ENCODE measurements at regions not wholly inside any gene's neighbourhood (a gene's known extent, or its start where the extent isn't known, plus 50 kb on each side); places are given as distances from the start of the nearest gene placed in this dataset.

DNA sequence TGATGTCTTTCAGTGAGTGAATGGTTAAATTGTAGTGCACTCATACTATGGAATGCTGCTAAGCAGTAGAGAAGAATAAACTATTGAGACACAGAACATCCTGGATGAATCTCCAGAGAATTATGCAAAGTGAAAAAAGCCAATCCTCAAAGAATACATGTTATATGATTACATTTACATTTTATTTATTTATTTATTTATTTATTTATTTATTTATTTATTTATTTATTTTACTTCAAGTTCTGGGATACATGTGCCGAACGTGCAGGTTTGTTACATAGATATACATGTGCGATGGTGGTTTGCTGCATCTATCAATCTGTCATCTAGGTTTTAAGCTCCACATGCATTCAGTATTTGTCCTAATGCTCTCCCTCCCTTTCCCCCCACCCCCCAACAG lies 175.8 kb upstream of the VGLL2 start:
- no peaks in the 10 kb centered on the region for H3K9me3 Mint-ChIP-seq (ENCODE audit: insufficient read depth)
- ChIA-PET POLR2A (no interaction called here), CTCF (no interaction called here)
- no peaks in the 10 kb centered on the region for H3K27me3 Mint-ChIP-seq (ENCODE audit: low read depth)
- H3K4me1 Mint-ChIP-seq (ENCODE audit: low read depth) = no peaks in the 10 kb centered on the region
- ATAC-seq = no peak
- no peak overlapping the region for H3K4me3 Mint-ChIP-seq
- H3K27ac Mint-ChIP-seq = no peak overlapping the region
- DNase-seq = no peak
- H3K36me3 Mint-ChIP-seq (ENCODE audit: low read depth) = no peaks in the 10 kb centered on the region

GRCh38 chr6:117110146-117110545 lies 155.2 kb upstream of the VGLL2 start:
- H3K27me3 Mint-ChIP-seq (ENCODE audit: low read depth) = no peaks in the 10 kb centered on the region
- CTCF ChIA-PET = no interaction called here
- DNase-seq (no peak), ATAC-seq (no peak)
- no peaks in the 10 kb centered on the region for H3K36me3 Mint-ChIP-seq (ENCODE audit: low read depth)
- H3K4me1 Mint-ChIP-seq (ENCODE audit: low read depth) = no peaks in the 10 kb centered on the region
- H3K9me3 Mint-ChIP-seq (ENCODE audit: insufficient read depth) = no peaks in the 10 kb centered on the region
- POLR2A ChIA-PET = interaction anchor here (0.7 kb wide), 1 partner anchor 11 kb away, joined by 3 read pairs; no protein-coding TSS in a partner anchor
- no peak overlapping the region for H3K27ac Mint-ChIP-seq
- H3K4me3 Mint-ChIP-seq = no peak overlapping the region

- ChIA-PET POLR2A (no interaction called here), CTCF (no interaction called here)
- Mint-ChIP-seq H3K4me3 (no peak overlapping the region), H3K36me3 (ENCODE audit: low read depth) (no peaks in the 10 kb centered on the region), H3K4me1 (ENCODE audit: low read depth) (no peaks in the 10 kb centered on the region), H3K27ac (no peak overlapping the region), H3K9me3 (ENCODE audit: insufficient read depth) (no peaks in the 10 kb centered on the region), H3K27me3 (ENCODE audit: low read depth) (no peaks in the 10 kb centered on the region)
- no peak for DNase-seq
- ATAC-seq = no peak
Measured at GRCh38 chr6:117110737-117111136, 154.6 kb upstream of the VGLL2 start.

DNA sequence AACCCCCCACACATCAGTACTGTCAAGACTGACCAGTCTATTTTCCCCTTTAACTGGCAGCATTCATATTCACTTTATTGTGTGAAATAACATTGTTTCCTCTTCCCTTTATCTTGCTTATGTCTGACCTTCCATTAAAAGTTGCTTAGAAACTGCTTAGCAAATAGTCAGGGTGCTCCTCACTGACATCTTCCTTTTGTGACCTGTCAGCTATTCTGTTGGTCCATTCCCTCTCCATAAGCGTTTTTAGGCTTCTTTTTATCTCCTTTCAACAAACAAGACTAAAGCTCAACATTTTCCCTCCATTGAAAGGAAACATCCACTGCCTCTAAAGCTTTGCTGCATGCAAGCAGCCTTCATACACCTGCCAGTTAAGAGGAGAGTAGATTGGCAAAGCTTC lies 147.7 kb upstream of the VGLL2 start:
- ATAC-seq (no peak), DNase-seq (no peak)
- H3K27ac Mint-ChIP-seq = no peak overlapping the region
- POLR2A ChIA-PET = no interaction called here
- H3K4me1 Mint-ChIP-seq (ENCODE audit: low read depth) = no peaks in the 10 kb centered on the region
- H3K27me3 Mint-ChIP-seq (ENCODE audit: low read depth) = no peaks in the 10 kb centered on the region
- H3K9me3 Mint-ChIP-seq (ENCODE audit: insufficient read depth) = no peaks in the 10 kb centered on the region
- CTCF ChIA-PET = no interaction called here
- no peaks in the 10 kb centered on the region for H3K36me3 Mint-ChIP-seq (ENCODE audit: low read depth)
- H3K4me3 Mint-ChIP-seq = no peak overlapping the region

- Mint-ChIP-seq H3K27me3 (ENCODE audit: low read depth) (no peaks in the 10 kb centered on the region), H3K9me3 (ENCODE audit: insufficient read depth) (no peaks in the 10 kb centered on the region), H3K4me1 (ENCODE audit: low read depth) (no peaks in the 10 kb centered on the region), H3K27ac (no peak overlapping the region), H3K4me3 (no peak overlapping the region), H3K36me3 (ENCODE audit: low read depth) (no peaks in the 10 kb centered on the region)
- ATAC-seq (no peak), DNase-seq (no peak)
- POLR2A ChIA-PET = no interaction called here
- CTCF ChIA-PET = no interaction called here
Measured at GRCh38 chr6:117118490-117118889, 146.9 kb upstream of the VGLL2 start.

- DNase-seq (no peak), ATAC-seq (no peak)
- H3K4me1 Mint-ChIP-seq (ENCODE audit: low read depth) = no peaks in the 10 kb centered on the region
- no peak overlapping the region for H3K27ac Mint-ChIP-seq
- H3K4me3 Mint-ChIP-seq = no peak overlapping the region
- CTCF ChIA-PET = no interaction called here
- no peaks in the 10 kb centered on the region for H3K9me3 Mint-ChIP-seq (ENCODE audit: insufficient read depth)
- no peaks in the 10 kb centered on the region for H3K27me3 Mint-ChIP-seq (ENCODE audit: low read depth)
- no peaks in the 10 kb centered on the region for H3K36me3 Mint-ChIP-seq (ENCODE audit: low read depth)
- POLR2A ChIA-PET = no interaction called here
Measured at GRCh38 chr6:117126213-117126612, 139.1 kb upstream of the VGLL2 start.

DNA sequence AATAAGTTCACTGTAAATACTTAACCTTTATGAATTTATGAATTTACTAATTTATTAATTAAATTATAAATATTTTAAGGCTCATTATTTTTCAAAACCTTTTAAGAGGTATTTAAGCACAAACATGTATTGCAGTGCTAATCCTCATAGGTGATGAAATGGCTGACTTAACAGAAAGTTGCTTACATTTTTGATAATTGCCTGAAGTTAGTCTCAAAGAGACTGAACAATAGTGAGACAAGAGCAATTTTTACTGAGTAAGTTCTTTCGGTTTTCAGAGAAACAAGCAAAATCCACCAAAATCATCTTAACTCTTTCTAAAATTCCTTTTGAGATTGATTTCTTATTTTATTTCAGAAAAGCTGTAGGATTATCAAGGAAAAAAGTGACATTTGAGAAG lies 137.3 kb upstream of the VGLL2 start:
- POLR2A ChIA-PET = no interaction called here
- Mint-ChIP-seq H3K4me3 (no peak overlapping the region), H3K4me1 (ENCODE audit: low read depth) (no peaks in the 10 kb centered on the region), H3K27ac (no peak overlapping the region), H3K9me3 (ENCODE audit: insufficient read depth) (no peaks in the 10 kb centered on the region), H3K36me3 (ENCODE audit: low read depth) (no peaks in the 10 kb centered on the region), H3K27me3 (ENCODE audit: low read depth) (no peaks in the 10 kb centered on the region)
- DNase-seq = no peak
- no peak for ATAC-seq
- CTCF ChIA-PET = no interaction called here

- DNase-seq (no peak), ATAC-seq (no peak)
- Mint-ChIP-seq H3K4me1 (ENCODE audit: low read depth) (no peaks in the 10 kb centered on the region), H3K27ac (no peak overlapping the region), H3K27me3 (ENCODE audit: low read depth) (no peaks in the 10 kb centered on the region), H3K9me3 (ENCODE audit: insufficient read depth) (no peaks in the 10 kb centered on the region), H3K36me3 (ENCODE audit: low read depth) (no peaks in the 10 kb centered on the region), H3K4me3 (no peak overlapping the region)
- ChIA-PET POLR2A (no interaction called here), CTCF (no interaction called here)
Measured at GRCh38 chr6:117130125-117130524, 135.2 kb upstream of the VGLL2 start.

DNA sequence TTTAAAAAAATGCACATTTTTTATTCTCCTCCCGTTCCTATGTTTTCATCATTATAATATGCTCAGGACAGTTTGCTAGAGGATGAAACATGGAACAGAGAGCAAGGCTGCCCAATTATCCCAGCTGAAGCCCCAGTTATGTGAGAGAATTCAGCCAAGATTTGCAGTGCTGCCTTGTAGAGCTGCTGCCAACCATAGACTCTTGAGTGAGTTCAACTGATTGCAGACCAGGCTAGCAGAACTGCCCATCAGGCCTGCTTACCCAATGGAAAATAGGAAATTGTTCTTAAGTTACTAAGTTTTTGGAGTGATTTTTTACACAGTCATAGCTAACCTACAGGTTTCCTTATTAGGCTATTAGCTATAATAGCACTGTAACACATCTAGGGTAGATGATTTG lies 128.7 kb upstream of the VGLL2 start:
- Mint-ChIP-seq H3K27ac (no peak overlapping the region), H3K27me3 (ENCODE audit: low read depth) (no peaks in the 10 kb centered on the region), H3K4me1 (ENCODE audit: low read depth) (no peaks in the 10 kb centered on the region), H3K36me3 (ENCODE audit: low read depth) (no peaks in the 10 kb centered on the region), H3K4me3 (no peak overlapping the region), H3K9me3 (ENCODE audit: insufficient read depth) (peaks cover 4% of the 10 kb centered on the region)
- ChIA-PET POLR2A (no interaction called here), CTCF (no interaction called here)
- no peak for ATAC-seq
- DNase-seq = no peak

DNA sequence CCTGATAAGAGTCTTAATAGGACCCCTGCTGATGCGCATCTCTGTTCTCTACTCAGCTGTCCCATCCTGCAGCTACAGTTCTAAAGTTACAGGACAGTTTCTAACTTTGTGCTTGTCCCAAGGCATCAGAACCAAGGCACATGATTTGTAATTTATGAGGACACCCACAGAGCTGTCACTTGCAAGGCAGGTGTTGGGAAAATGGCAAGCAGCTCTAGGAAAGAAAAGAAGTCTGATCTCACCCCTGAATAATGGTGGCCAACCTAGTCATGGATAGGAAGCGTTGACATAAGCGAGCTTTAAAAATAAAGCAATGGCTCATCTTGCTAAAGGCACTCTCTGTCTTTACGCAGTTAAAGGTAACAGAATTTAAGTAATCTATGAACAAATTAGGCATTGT lies 127.6 kb upstream of the VGLL2 start:
- Mint-ChIP-seq H3K36me3 (ENCODE audit: low read depth) (no peaks in the 10 kb centered on the region), H3K27me3 (ENCODE audit: low read depth) (no peaks in the 10 kb centered on the region), H3K27ac (no peak overlapping the region), H3K4me3 (no peak overlapping the region), H3K9me3 (ENCODE audit: insufficient read depth) (peaks cover 4% of the 10 kb centered on the region), H3K4me1 (ENCODE audit: low read depth) (no peaks in the 10 kb centered on the region)
- POLR2A ChIA-PET = no interaction called here
- CTCF ChIA-PET = no interaction called here
- DNase-seq = no peak
- no peak for ATAC-seq

- no peak overlapping the region for H3K27ac Mint-ChIP-seq
Measured at GRCh38 chr6:117138425-117138824, 126.9 kb upstream of the VGLL2 start.

GRCh38 chr6:117138920-117139319 lies 126.4 kb upstream of the VGLL2 start:
- DNase-seq (no peak), ATAC-seq (no peak)
- POLR2A ChIA-PET = no interaction called here
- no peaks in the 10 kb centered on the region for H3K27me3 Mint-ChIP-seq (ENCODE audit: low read depth)
- no peak overlapping the region for H3K4me3 Mint-ChIP-seq
- CTCF ChIA-PET = no interaction called here
- H3K36me3 Mint-ChIP-seq (ENCODE audit: low read depth) = no peaks in the 10 kb centered on the region
- no peaks in the 10 kb centered on the region for H3K4me1 Mint-ChIP-seq (ENCODE audit: low read depth)
- no peak overlapping the region for H3K27ac Mint-ChIP-seq
- H3K9me3 Mint-ChIP-seq (ENCODE audit: insufficient read depth) = peaks cover 4% of the 10 kb centered on the region

More at GRCh38 chr6:117138425-117138824, 126.9 kb upstream of the VGLL2 start:
- Mint-ChIP-seq H3K27me3 (ENCODE audit: low read depth) (no peaks in the 10 kb centered on the region), H3K4me3 (no peak overlapping the region), H3K4me1 (ENCODE audit: low read depth) (no peaks in the 10 kb centered on the region), H3K36me3 (ENCODE audit: low read depth) (no peaks in the 10 kb centered on the region), H3K9me3 (ENCODE audit: insufficient read depth) (peaks cover 4% of the 10 kb centered on the region)
- ChIA-PET POLR2A (no interaction called here), CTCF (no interaction called here)
- no peak for ATAC-seq
- DNase-seq = no peak

DNA sequence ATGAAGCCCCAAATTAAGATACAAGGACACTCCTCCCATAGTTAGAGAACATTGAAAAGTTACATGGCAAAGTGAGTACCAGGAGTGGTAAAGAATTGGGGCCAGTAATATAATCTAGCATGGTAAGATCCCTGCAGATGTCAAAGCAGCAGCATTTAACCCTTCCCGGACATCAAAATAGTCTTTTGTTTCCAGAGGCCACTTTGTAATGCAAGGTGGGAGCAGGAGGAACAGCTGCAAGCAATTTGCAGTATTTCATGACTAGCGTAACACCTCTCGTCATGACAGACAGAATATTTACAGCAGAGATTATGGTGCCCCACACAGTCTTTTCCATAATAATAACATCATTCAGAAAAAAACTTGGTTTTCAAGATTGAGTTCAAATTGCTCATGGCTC lies 123.2 kb upstream of the VGLL2 start:
- H3K4me3 Mint-ChIP-seq = no peak overlapping the region
- H3K27me3 Mint-ChIP-seq (ENCODE audit: low read depth) = no peaks in the 10 kb centered on the region
- no peaks in the 10 kb centered on the region for H3K9me3 Mint-ChIP-seq (ENCODE audit: insufficient read depth)
- no peak overlapping the region for H3K27ac Mint-ChIP-seq
- no peak for ATAC-seq
- CTCF ChIA-PET = no interaction called here
- no peaks in the 10 kb centered on the region for H3K4me1 Mint-ChIP-seq (ENCODE audit: low read depth)
- POLR2A ChIA-PET = no interaction called here
- no peaks in the 10 kb centered on the region for H3K36me3 Mint-ChIP-seq (ENCODE audit: low read depth)
- DNase-seq = no peak

GRCh38 chr6:117142995-117143394 lies 122.4 kb upstream of the VGLL2 start:
- ATAC-seq (no peak), DNase-seq (no peak)
- no peaks in the 10 kb centered on the region for H3K9me3 Mint-ChIP-seq (ENCODE audit: insufficient read depth)
- H3K27ac Mint-ChIP-seq = no peak overlapping the region
- no peaks in the 10 kb centered on the region for H3K4me1 Mint-ChIP-seq (ENCODE audit: low read depth)
- POLR2A ChIA-PET = no interaction called here
- CTCF ChIA-PET = no interaction called here
- H3K36me3 Mint-ChIP-seq (ENCODE audit: low read depth) = no peaks in the 10 kb centered on the region
- no peaks in the 10 kb centered on the region for H3K27me3 Mint-ChIP-seq (ENCODE audit: low read depth)
- H3K4me3 Mint-ChIP-seq = no peak overlapping the region
